Nephron progenitor cell (in vitro differentiated cells): ENCODE measurements at regions not wholly inside any gene's neighbourhood (a gene's known extent, or its start where the extent isn't known, plus 50 kb on each side); places are given as distances from the start of the nearest gene placed in this dataset.

Experiments used
- DNase-seq: peaks from one replicate; pipeline ENCODE4 v3.0.0; 2021
- H3K27ac Mint-ChIP-seq: 2 replicates; pipeline ENCODE4 v1.8.0; 2021; ENCODE audit warnings: mild to moderate bottlenecking, moderate library complexity, mixed read lengths
- H3K27me3 Mint-ChIP-seq: 2 replicates; pipeline ENCODE4 v1.8.0; 2021; ENCODE audit warnings: mild to moderate bottlenecking, low read depth, mixed read lengths; ENCODE audit not compliant: poor library complexity
- H3K36me3 Mint-ChIP-seq: 2 replicates; pipeline ENCODE4 v1.8.0; 2021; ENCODE audit warnings: low read depth, mixed read lengths
- H3K4me1 Mint-ChIP-seq: 2 replicates; pipeline ENCODE4 v1.8.0; 2021; ENCODE audit warnings: mixed read lengths
- H3K4me3 Mint-ChIP-seq: 2 replicates; pipeline ENCODE4 v1.8.0; 2021; ENCODE audit warnings: mild to moderate bottlenecking, moderate library complexity, mixed read lengths
- H3K9me3 Mint-ChIP-seq: 2 replicates; pipeline ENCODE4 v1.8.0; 2021; ENCODE audit warnings: mild to moderate bottlenecking, moderate library complexity, mixed read lengths
- CTCF ChIP-seq: fragments of 200-600 bp; sonication (generic); IDR thresholded peaks from 2 replicates; pipeline ENCODE4 v1.5.0; 2021; ENCODE audit warnings: antibody characterized with exemption

DNA sequence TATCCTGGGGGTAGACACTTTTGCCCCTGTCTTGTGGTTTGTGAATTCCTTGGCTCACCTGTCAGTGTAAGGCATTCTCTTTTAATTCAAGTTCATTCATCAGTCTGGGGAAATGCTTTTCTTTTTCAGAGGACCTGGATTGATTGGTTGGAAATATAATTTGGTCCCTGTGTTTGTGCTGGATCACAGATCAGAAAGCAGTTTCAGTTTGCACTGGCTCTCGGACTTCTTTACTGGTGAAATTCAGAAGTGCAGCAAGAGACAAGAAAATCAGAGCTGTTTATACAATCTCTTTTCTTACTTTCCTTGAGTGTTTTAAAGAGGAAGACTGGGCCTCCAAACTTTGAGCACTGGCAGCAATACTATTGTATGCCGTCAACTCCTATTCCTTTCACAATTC is 161.8 kb upstream of the KCNJ16 start:
- H3K27ac Mint-ChIP-seq, result no peak overlapping the region
- peaks cover 6% of the 10 kb centered on the region for H3K9me3 Mint-ChIP-seq
- H3K4me1 Mint-ChIP-seq, result peaks cover 11% of the 10 kb centered on the region
- no peak for TF ChIP-seq CTCF
- H3K4me3 Mint-ChIP-seq, result no peak overlapping the region
- no peaks in the 10 kb centered on the region for H3K36me3 Mint-ChIP-seq
- DNase-seq, result no peak
- H3K27me3 Mint-ChIP-seq, result peaks cover 4% of the 10 kb centered on the region

GRCh38 chr17:69913616-69914015 is 161.4 kb upstream of the KCNJ16 start:
- Mint-ChIP-seq H3K36me3 (no peaks in the 10 kb centered on the region), H3K9me3 (peaks cover 6% of the 10 kb centered on the region), H3K27ac (no peak overlapping the region), H3K4me3 (no peak overlapping the region), H3K4me1 (peaks cover 11% of the 10 kb centered on the region), H3K27me3 (peaks cover 3% of the 10 kb centered on the region)
- no peak for TF ChIP-seq CTCF
- DNase-seq, result no peak

GRCh38 chr17:69914520-69914919 is 160.5 kb upstream of the KCNJ16 start:
- no peak overlapping the region for H3K27ac Mint-ChIP-seq
- H3K9me3 Mint-ChIP-seq, result peaks cover 8% of the 10 kb centered on the region
- H3K27me3 Mint-ChIP-seq, result peaks cover 3% of the 10 kb centered on the region
- H3K4me3 Mint-ChIP-seq, result no peak overlapping the region
- no peak for TF ChIP-seq CTCF
- DNase-seq, result no peak
- H3K36me3 Mint-ChIP-seq, result no peaks in the 10 kb centered on the region
- peaks cover 11% of the 10 kb centered on the region for H3K4me1 Mint-ChIP-seq

- Mint-ChIP-seq H3K27ac (no peak overlapping the region), H3K4me1 (peaks cover 11% of the 10 kb centered on the region), H3K4me3 (no peak overlapping the region), H3K36me3 (no peaks in the 10 kb centered on the region), H3K9me3 (peaks cover 7% of the 10 kb centered on the region), H3K27me3 (peaks cover 3% of the 10 kb centered on the region)
- no peak for TF ChIP-seq CTCF
- no peak for DNase-seq
Observed at GRCh38 chr17:69916761-69917160, 158.3 kb upstream of the KCNJ16 start.

- Mint-ChIP-seq H3K4me1 (peaks cover 11% of the 10 kb centered on the region), H3K9me3 (peaks cover 7% of the 10 kb centered on the region), H3K4me3 (no peak overlapping the region), H3K36me3 (no peaks in the 10 kb centered on the region), H3K27ac (no peak overlapping the region), H3K27me3 (peaks cover 3% of the 10 kb centered on the region)
- no peak for TF ChIP-seq CTCF
- DNase-seq, result no peak
Observed at GRCh38 chr17:69918164-69918563, 156.9 kb upstream of the KCNJ16 start.

GRCh38 chr17:69919789-69920188 is 155.2 kb upstream of the KCNJ16 start:
- Mint-ChIP-seq H3K9me3 (peaks cover 7% of the 10 kb centered on the region), H3K4me1 (peaks cover 3% of the 10 kb centered on the region), H3K36me3 (no peaks in the 10 kb centered on the region), H3K27me3 (no peaks in the 10 kb centered on the region), H3K27ac (no peak overlapping the region), H3K4me3 (no peak overlapping the region)
- TF ChIP-seq CTCF, result no peak
- DNase-seq, result no peak
